ENCODE measurements at regions not wholly inside any gene's neighbourhood (a gene's known extent, or its start where the extent isn't known, plus 50 kb on each side); places are given as distances from the start of the nearest gene placed in this dataset.

- Mint-ChIP-seq H3K4me3 (no peak overlapping the region), H3K4me1 (peaks cover 17% of the 10 kb centered on the region), H3K27ac (peak overlapping the region; percentile 15), H3K36me3 (ENCODE audit: low read depth) (no peaks in the 10 kb centered on the region), H3K9me3 (no peaks in the 10 kb centered on the region), H3K27me3 (peaks cover 17% of the 10 kb centered on the region)
- DNase-seq, result no peak
- intact Hi-C loops (cut with micrococcal nuclease), result loop anchor here (5.0 kb wide), 1 partner anchor 40 kb away; no protein-coding TSS in a partner anchor
Measured at GRCh38 chr1:25062621-25063255, 132.7 kb upstream of the RUNX3 start.

- H3K4me1 Mint-ChIP-seq, result peaks cover 17% of the 10 kb centered on the region
- H3K4me3 Mint-ChIP-seq, result no peak overlapping the region
- H3K27me3 Mint-ChIP-seq, result peaks cover 25% of the 10 kb centered on the region
- DNase-seq, result no peak
- no peaks in the 10 kb centered on the region for H3K36me3 Mint-ChIP-seq (ENCODE audit: low read depth)
- H3K27ac Mint-ChIP-seq, result no peak overlapping the region
- intact Hi-C loops (cut with micrococcal nuclease), result loop anchor here (5.0 kb wide), 1 partner anchor 41 kb away; no protein-coding TSS in a partner anchor
- H3K9me3 Mint-ChIP-seq, result no peaks in the 10 kb centered on the region
Measured at GRCh38 chr1:25061261-25061995, 131.4 kb upstream of the RUNX3 start.

DNA sequence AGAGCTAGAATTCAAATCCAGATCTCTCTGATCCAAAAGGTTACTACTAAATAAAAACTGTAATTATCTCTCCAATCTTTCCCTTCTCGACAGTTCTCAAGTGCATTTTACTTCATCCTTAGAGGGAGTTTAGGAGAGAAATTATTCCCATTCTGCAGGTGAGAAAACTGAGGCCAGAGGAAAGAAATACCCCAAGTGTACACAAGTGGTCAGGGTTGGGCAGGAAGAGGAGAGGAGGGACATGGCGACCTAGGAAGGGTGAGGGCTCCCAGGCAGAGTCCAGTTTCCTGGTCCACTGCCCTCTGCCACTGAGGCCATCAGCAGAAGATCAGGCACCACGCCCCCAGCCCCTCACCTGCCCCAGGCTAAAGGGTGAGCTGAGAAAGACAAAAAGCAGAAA lies 127.1 kb upstream of the RUNX3 start:
- intact Hi-C loops (cut with micrococcal nuclease), result no loop called here
- no peaks in the 10 kb centered on the region for H3K4me1 Mint-ChIP-seq
- DNase-seq, result no peak
- peaks cover 51% of the 10 kb centered on the region for H3K27me3 Mint-ChIP-seq
- no peaks in the 10 kb centered on the region for H3K9me3 Mint-ChIP-seq
- H3K27ac Mint-ChIP-seq, result no peak overlapping the region
- H3K36me3 Mint-ChIP-seq (ENCODE audit: low read depth), result no peaks in the 10 kb centered on the region
- H3K4me3 Mint-ChIP-seq, result no peak overlapping the region

- peaks cover 51% of the 10 kb centered on the region for H3K27me3 Mint-ChIP-seq
Measured at GRCh38 chr1:25056536-25056935, 126.5 kb upstream of the RUNX3 start.

GRCh38 chr1:25055961-25056360 lies 125.9 kb upstream of the RUNX3 start:
- intact Hi-C loops (cut with micrococcal nuclease), result no loop called here
- H3K4me3 Mint-ChIP-seq, result no peak overlapping the region
- H3K27ac Mint-ChIP-seq, result no peak overlapping the region
- H3K36me3 Mint-ChIP-seq (ENCODE audit: low read depth), result no peaks in the 10 kb centered on the region
- peaks cover 49% of the 10 kb centered on the region for H3K27me3 Mint-ChIP-seq
- no peaks in the 10 kb centered on the region for H3K9me3 Mint-ChIP-seq
- no peaks in the 10 kb centered on the region for H3K4me1 Mint-ChIP-seq
- DNase-seq, result no peak

More at GRCh38 chr1:25056536-25056935, 126.5 kb upstream of the RUNX3 start:
- no peaks in the 10 kb centered on the region for H3K36me3 Mint-ChIP-seq (ENCODE audit: low read depth)
- intact Hi-C loops (cut with micrococcal nuclease), result no loop called here
- no peak overlapping the region for H3K4me3 Mint-ChIP-seq
- no peaks in the 10 kb centered on the region for H3K4me1 Mint-ChIP-seq
- no peak for DNase-seq
- H3K9me3 Mint-ChIP-seq, result no peaks in the 10 kb centered on the region
- H3K27ac Mint-ChIP-seq, result no peak overlapping the region

GRCh38 chr1:25055324-25055780 lies 125.3 kb upstream of the RUNX3 start:
- H3K36me3 Mint-ChIP-seq (ENCODE audit: low read depth), result no peaks in the 10 kb centered on the region
- H3K4me1 Mint-ChIP-seq, result no peaks in the 10 kb centered on the region
- H3K9me3 Mint-ChIP-seq, result no peaks in the 10 kb centered on the region
- H3K27ac Mint-ChIP-seq, result no peak overlapping the region
- no peak overlapping the region for H3K4me3 Mint-ChIP-seq
- no peak for DNase-seq
- intact Hi-C loops (cut with micrococcal nuclease), result no loop called here
- H3K27me3 Mint-ChIP-seq, result peaks cover 53% of the 10 kb centered on the region

- Mint-ChIP-seq H3K36me3 (ENCODE audit: low read depth) (no peaks in the 10 kb centered on the region), H3K27me3 (peaks cover 53% of the 10 kb centered on the region), H3K27ac (no peak overlapping the region)
Measured at GRCh38 chr1:25054526-25055323, 124.6 kb upstream of the RUNX3 start.

DNA sequence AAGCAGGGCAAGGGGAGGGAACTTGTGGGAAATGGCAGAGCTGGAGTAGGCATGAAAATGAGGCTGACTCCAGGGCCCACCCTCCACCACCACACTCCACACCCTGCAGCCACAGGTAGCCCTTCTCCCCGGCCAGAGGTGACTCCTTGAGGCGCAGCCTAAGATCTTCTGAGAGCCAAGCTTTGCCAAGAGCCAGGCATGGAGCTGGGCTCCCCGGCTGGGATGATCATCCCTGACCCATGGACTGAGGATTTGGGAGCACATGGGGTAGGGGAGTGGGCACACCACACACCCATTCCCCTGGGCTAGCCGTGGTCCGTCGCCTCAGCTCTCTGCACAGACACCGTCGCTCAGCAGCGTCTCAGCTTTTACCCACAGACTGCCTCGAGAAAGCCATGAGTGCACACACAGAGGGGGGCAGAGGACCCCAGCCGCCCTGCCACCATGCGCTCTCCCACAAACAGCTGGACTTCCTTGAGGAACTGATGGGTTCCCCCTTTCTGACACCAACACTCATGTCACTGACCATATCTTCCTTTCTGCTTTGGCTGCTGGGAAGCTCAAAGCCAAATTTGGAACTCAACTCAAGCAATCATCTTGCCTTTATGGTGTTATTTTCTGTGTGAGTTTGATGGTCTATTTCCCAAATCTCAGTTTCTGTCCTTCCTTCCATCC lies 123.6 kb upstream of the RUNX3 start:
- intact Hi-C loops (cut with micrococcal nuclease), result no loop called here
- Mint-ChIP-seq H3K36me3 (ENCODE audit: low read depth) (no peaks in the 10 kb centered on the region), H3K9me3 (no peaks in the 10 kb centered on the region), H3K4me1 (no peaks in the 10 kb centered on the region), H3K27ac (no peak overlapping the region), H3K4me3 (no peak overlapping the region), H3K27me3 (peaks cover 53% of the 10 kb centered on the region)
- no peak for DNase-seq

More at GRCh38 chr1:25054526-25055323, 124.6 kb upstream of the RUNX3 start:
- H3K4me3 Mint-ChIP-seq, result no peak overlapping the region
- H3K4me1 Mint-ChIP-seq, result no peaks in the 10 kb centered on the region
- DNase-seq, result no peak
- intact Hi-C loops (cut with micrococcal nuclease), result no loop called here
- no peaks in the 10 kb centered on the region for H3K9me3 Mint-ChIP-seq

GRCh38 chr1:25051906-25052305 lies 121.8 kb upstream of the RUNX3 start:
- no peak for DNase-seq
- Mint-ChIP-seq H3K27me3 (peaks cover 51% of the 10 kb centered on the region), H3K4me1 (no peaks in the 10 kb centered on the region), H3K27ac (no peak overlapping the region), H3K36me3 (ENCODE audit: low read depth) (no peaks in the 10 kb centered on the region), H3K9me3 (no peaks in the 10 kb centered on the region), H3K4me3 (no peak overlapping the region)
- intact Hi-C loops (cut with micrococcal nuclease), result no loop called here

- H3K9me3 Mint-ChIP-seq, result no peaks in the 10 kb centered on the region
- no peaks in the 10 kb centered on the region for H3K36me3 Mint-ChIP-seq (ENCODE audit: low read depth)
- no peak overlapping the region for H3K4me3 Mint-ChIP-seq
- DNase-seq, result no peak
- intact Hi-C loops (cut with micrococcal nuclease), result no loop called here
- H3K27ac Mint-ChIP-seq, result no peak overlapping the region
- peaks cover 49% of the 10 kb centered on the region for H3K27me3 Mint-ChIP-seq
- H3K4me1 Mint-ChIP-seq, result no peaks in the 10 kb centered on the region
Measured at GRCh38 chr1:25051504-25051903, 121.4 kb upstream of the RUNX3 start.

DNA sequence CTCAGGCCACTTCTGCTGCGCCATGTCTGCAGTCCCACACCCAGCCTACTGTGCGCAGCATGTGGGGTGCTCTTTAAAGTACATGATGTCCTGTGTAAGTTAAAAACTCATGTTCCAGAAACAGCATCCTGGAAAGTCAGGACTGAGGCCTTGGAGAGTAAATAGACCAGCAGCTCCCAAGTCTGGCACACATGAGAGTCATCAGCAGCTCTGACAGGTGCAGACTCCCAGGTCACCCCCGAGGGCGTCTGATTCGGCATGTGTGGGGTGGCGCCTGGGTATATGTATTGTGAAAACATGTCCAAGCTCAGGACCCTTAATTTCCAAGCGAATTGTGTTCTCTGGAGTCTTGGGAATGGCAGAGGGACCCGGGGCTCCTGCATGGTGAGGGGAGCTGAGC lies 120.1 kb upstream of the RUNX3 start:
- H3K4me3 Mint-ChIP-seq, result no peak overlapping the region
- DNase-seq, result no peak
- H3K27me3 Mint-ChIP-seq, result peaks cover 41% of the 10 kb centered on the region
- H3K9me3 Mint-ChIP-seq, result no peaks in the 10 kb centered on the region
- no peaks in the 10 kb centered on the region for H3K36me3 Mint-ChIP-seq (ENCODE audit: low read depth)
- intact Hi-C loops (cut with micrococcal nuclease), result no loop called here
- H3K27ac Mint-ChIP-seq, result no peak overlapping the region
- H3K4me1 Mint-ChIP-seq, result no peaks in the 10 kb centered on the region

DNA sequence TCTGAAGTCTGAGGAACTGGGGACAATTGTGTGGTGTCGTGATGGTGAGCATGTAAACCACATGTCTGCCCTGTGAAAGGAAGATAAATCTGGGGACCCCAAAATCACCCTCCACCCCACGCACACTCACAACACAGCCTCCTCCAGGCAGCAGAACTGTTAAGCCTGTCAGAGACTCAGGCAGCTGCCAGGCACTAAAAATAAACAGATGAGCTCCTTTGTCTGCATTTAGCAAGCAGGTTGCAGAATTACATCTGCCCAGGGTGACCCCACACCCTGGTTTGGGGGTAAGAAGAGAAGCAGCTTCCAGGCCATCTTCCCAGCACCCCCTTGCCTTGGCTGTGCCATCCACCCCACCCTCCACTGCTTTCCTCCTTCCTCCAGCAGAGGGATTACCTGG lies 119.1 kb upstream of the RUNX3 start:
- no peaks in the 10 kb centered on the region for H3K9me3 Mint-ChIP-seq
- intact Hi-C loops (cut with micrococcal nuclease), result no loop called here
- no peak overlapping the region for H3K27ac Mint-ChIP-seq
- no peak overlapping the region for H3K4me3 Mint-ChIP-seq
- H3K4me1 Mint-ChIP-seq, result no peaks in the 10 kb centered on the region
- no peaks in the 10 kb centered on the region for H3K36me3 Mint-ChIP-seq (ENCODE audit: low read depth)
- no peak for DNase-seq
- peaks cover 36% of the 10 kb centered on the region for H3K27me3 Mint-ChIP-seq

DNA sequence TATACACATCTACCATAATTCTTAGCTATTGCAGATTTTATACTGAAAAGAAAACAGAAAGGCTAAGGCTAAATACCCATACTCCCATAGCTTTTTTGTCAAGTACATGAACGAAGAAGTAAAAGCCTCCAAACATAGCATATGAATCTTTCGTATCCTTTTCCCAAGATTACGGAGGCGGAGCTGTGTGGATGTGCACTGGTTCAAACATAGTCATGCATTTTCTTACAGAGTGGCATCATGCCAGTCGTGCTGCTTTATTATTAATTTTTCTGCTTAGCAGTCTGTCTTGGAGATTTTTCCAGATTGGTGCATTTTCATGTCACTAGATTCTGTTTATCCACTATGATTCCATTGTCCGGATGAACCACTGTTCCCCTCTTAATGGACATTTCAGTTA lies 118.7 kb upstream of the RUNX3 start:
- no peaks in the 10 kb centered on the region for H3K9me3 Mint-ChIP-seq
- H3K36me3 Mint-ChIP-seq (ENCODE audit: low read depth), result no peaks in the 10 kb centered on the region
- no peak for DNase-seq
- intact Hi-C loops (cut with micrococcal nuclease), result no loop called here
- H3K4me3 Mint-ChIP-seq, result no peak overlapping the region
- no peaks in the 10 kb centered on the region for H3K4me1 Mint-ChIP-seq
- no peak overlapping the region for H3K27ac Mint-ChIP-seq
- peaks cover 38% of the 10 kb centered on the region for H3K27me3 Mint-ChIP-seq

Data from activated CD4-positive, alpha-beta T cell treated with anti-CD3 and anti-CD28 coated beads, Interleukin-2, amount 10 ng/mL, durations not matched to agents 24 days and 14 days (primary cell).